Fibroblast of lung (primary cell): ENCODE measurements at regions not wholly inside any gene's neighbourhood (a gene's known extent, or its start where the extent isn't known, plus 50 kb on each side); places are given as distances from the start of the nearest gene placed in this dataset.

Source experiments
- DNase-seq, 2 donors: peaks; one replicate each; pipeline versions ENCODE4 v3.0.0 to v3.0.0-alpha.2; 2010; ENCODE audit warnings: low read depth in 2 of 2
- H2AFZ ChIP-seq: 2 replicates; pipeline ENCODE4 v1.5.1; 2012; ENCODE audit warnings: low read length, control low read depth, inconsistent platforms
- H3K27ac ChIP-seq: 2 replicates; pipeline ENCODE4 v1.5.1; 2011; ENCODE audit warnings: low read length, control low read depth; ENCODE audit not compliant: insufficient read depth
- H3K27me3 ChIP-seq: 2 replicates; pipeline ENCODE4 v1.5.1; 2011; ENCODE audit warnings: mild to moderate bottlenecking, low read length; ENCODE audit not compliant: control insufficient read depth, insufficient read depth
- H3K36me3 ChIP-seq: 2 replicates; pipeline ENCODE4 v1.5.1; 2011; ENCODE audit warnings: low read length; ENCODE audit not compliant: control insufficient read depth, insufficient read depth
- H3K4me1 ChIP-seq: 2 replicates; pipeline ENCODE4 v1.5.1; 2011; ENCODE audit warnings: low read length; ENCODE audit not compliant: control insufficient read depth, insufficient read depth; ENCODE audit errors: extremely low read depth
- H3K4me2 ChIP-seq: 2 replicates; pipeline ENCODE4 v1.5.1; 2011; ENCODE audit warnings: low read length, control low read depth; ENCODE audit not compliant: insufficient read depth; ENCODE audit errors: extremely low read depth
- H3K4me3 ChIP-seq, 4 experiments: fragments of 200-600 bp in 1 of 4; sonication (generic) in 1 of 4; replicated peaks in 1 of 4; 2 replicates each; pipeline ENCODE4 v1.5.1; 2011 to 2016; ENCODE audit warnings: low read length in 4 of 4, low read depth in 3 of 4, mild to moderate bottlenecking in 3 of 4, control low read depth in 2 of 4, inconsistent platforms in 1 of 4, mixed read lengths in 1 of 4; ENCODE audit not compliant: insufficient read depth in 1 of 4; ENCODE audit errors: control extremely low read depth in 1 of 4
- H3K79me2 ChIP-seq: 2 replicates; pipeline ENCODE4 v1.5.1; 2012; ENCODE audit warnings: mild to moderate bottlenecking, low read length, inconsistent platforms; ENCODE audit not compliant: control insufficient read depth, insufficient read depth
- H3K9ac ChIP-seq: 2 replicates; pipeline ENCODE4 v1.5.1; 2011; ENCODE audit warnings: mild to moderate bottlenecking, low read length, control low read depth; ENCODE audit not compliant: insufficient read depth
- H3K9me3 ChIP-seq: 2 replicates; pipeline ENCODE4 v1.5.1; 2012; ENCODE audit warnings: low read depth, low read length; ENCODE audit not compliant: control insufficient read depth, insufficient read depth
- H4K20me1 ChIP-seq: 2 replicates; pipeline ENCODE4 v1.5.1; 2011; ENCODE audit warnings: low read length; ENCODE audit not compliant: control insufficient read depth, insufficient read depth; ENCODE audit errors: extremely low read depth
- CTCF ChIP-seq, 2 donors: IDR thresholded peaks in 1 of 2; conservative IDR thresholded peaks in 1 of 2; 1 replicate in 1 of 2; 2 replicates in 1 of 2; pipeline ENCODE4 v1.5.1; 2011 to 2012; ENCODE audit warnings: low read length in 2 of 2, control low read depth in 1 of 2, inconsistent platforms in 1 of 2, low read depth in 1 of 2, mild to moderate bottlenecking in 1 of 2
- EZH2 ChIP-seq: IDR thresholded peaks from 2 replicates; pipeline ENCODE4 v1.5.1; 2012; ENCODE audit warnings: low read length, control low read depth, mild to moderate bottlenecking; ENCODE audit errors: missing control alignments

GRCh38 chr21:18603261-18603660 lies 199.7 kb upstream of the TMPRSS15 start:
- Histone ChIP-seq H2AFZ (no peak overlapping the region), H3K79me2 (no peaks in the 10 kb centered on the region), H3K9me3 (no peaks in the 10 kb centered on the region), H4K20me1 (no peaks in the 10 kb centered on the region), H3K4me2 (no peak overlapping the region), H3K27ac (no peak overlapping the region), H3K36me3 (no peaks in the 10 kb centered on the region), H3K4me3 (no peak overlapping the region), H3K27me3 (no peaks in the 10 kb centered on the region), H3K9ac (no peak overlapping the region), H3K4me1 (no peaks in the 10 kb centered on the region)
- DNase-seq = no peak
- no peak for TF ChIP-seq CTCF (conservative IDR thresholded peaks at IDR 0.05 in 1 of 2, IDR thresholded peaks at IDR 0.05 in 1 of 2; ENCODE audit: low read depth in 1 of 2, low read length in 2 of 2)
- TF ChIP-seq EZH2 = no peak

GRCh38 chr21:18603980-18604379 lies 200.4 kb upstream of the TMPRSS15 start:
- Histone ChIP-seq H3K9ac (no peak overlapping the region), H3K4me1 (no peaks in the 10 kb centered on the region), H3K4me3 (no peak overlapping the region), H4K20me1 (no peaks in the 10 kb centered on the region), H3K9me3 (no peaks in the 10 kb centered on the region), H2AFZ (no peak overlapping the region), H3K4me2 (no peak overlapping the region), H3K27me3 (no peaks in the 10 kb centered on the region), H3K36me3 (no peaks in the 10 kb centered on the region), H3K79me2 (no peaks in the 10 kb centered on the region), H3K27ac (no peak overlapping the region)
- DNase-seq = no peak
- TF ChIP-seq CTCF (conservative IDR thresholded peaks at IDR 0.05 in 1 of 2, IDR thresholded peaks at IDR 0.05 in 1 of 2; ENCODE audit: low read depth in 1 of 2, low read length in 2 of 2) = no peak
- TF ChIP-seq EZH2 = no peak

- H3K4me3 ChIP-seq = no peak overlapping the region
- H3K9me3 ChIP-seq = no peaks in the 10 kb centered on the region
- H3K4me1 ChIP-seq = no peaks in the 10 kb centered on the region
- H3K27ac ChIP-seq = no peak overlapping the region
- no peak for TF ChIP-seq EZH2
- no peak for TF ChIP-seq CTCF (conservative IDR thresholded peaks at IDR 0.05 in 1 of 2, IDR thresholded peaks at IDR 0.05 in 1 of 2; ENCODE audit: low read depth in 1 of 2, low read length in 2 of 2)
- DNase-seq = no peak
- no peak overlapping the region for H3K4me2 ChIP-seq
- H3K27me3 ChIP-seq = no peaks in the 10 kb centered on the region
- no peaks in the 10 kb centered on the region for H3K36me3 ChIP-seq
- no peak overlapping the region for H2AFZ ChIP-seq
- no peaks in the 10 kb centered on the region for H4K20me1 ChIP-seq
- H3K79me2 ChIP-seq = no peaks in the 10 kb centered on the region
- H3K9ac ChIP-seq = no peak overlapping the region
Measured at GRCh38 chr21:18608226-18608625, 204.6 kb upstream of the TMPRSS15 start.
